Lower lobe of right lung (tissue), 2 donors: ENCODE measurements at regions not wholly inside any gene's neighbourhood (a gene's known extent, or its start where the extent isn't known, plus 50 kb on each side); places are given as distances from the start of the nearest gene placed in this dataset.
"Not testable (repeated sequence)": the region's sequence is repeated elsewhere in the genome, so short reads cannot be mapped to it uniquely, and the experiment has no call there.

Experiments
- ATAC-seq, 2 donors: fragments of 200-7000 bp; cut with Tn5 transposase; one replicate each; pipeline ENCODE4 v1.9.1; 2020 to 2022; ENCODE audit warnings: mild to moderate bottlenecking in 2 of 2, moderate library complexity in 2 of 2
- DNase-seq: peaks from one replicate; pipeline ENCODE4 v3.0.0-alpha.2; 2020
- H3K27ac ChIP-seq: fragments of 200-600 bp; one replicate; pipeline ENCODE4 v1.8.0; 2022
- H3K27me3 ChIP-seq: fragments of 200-600 bp; one replicate; pipeline ENCODE4 v1.8.0; 2022; ENCODE audit warnings: low read depth
- H3K36me3 ChIP-seq: fragments of 200-600 bp; one replicate; pipeline ENCODE4 v1.8.0; 2022; ENCODE audit warnings: mild to moderate bottlenecking
- H3K4me1 ChIP-seq: fragments of 200-600 bp; one replicate; pipeline ENCODE4 v1.8.0; 2022
- H3K4me3 ChIP-seq: fragments of 200-600 bp; one replicate; pipeline ENCODE4 v1.8.0; 2022; ENCODE audit warnings: mild to moderate bottlenecking
- H3K9me3 ChIP-seq: fragments of 200-600 bp; one replicate; pipeline ENCODE4 v1.8.0; 2022
- CTCF ChIP-seq: fragments of 200-600 bp; IDR thresholded peaks from one replicate; pipeline ENCODE4 v1.8.0; 2022; ENCODE audit warnings: antibody characterized with exemption, mild to moderate bottlenecking
- intact Hi-C: fragments of 100-400 bp; cut with DNase I; formaldehyde crosslinking; loops from one replicate; pipeline ENCODE4 v1.11.0; 2022
- donor health status: DM: no; HTN: yes; CAD: no; lungs with severe emphysema.

- H3K4me1 ChIP-seq: no peaks in the 10 kb centered on the region
- H3K9me3 ChIP-seq: no peaks in the 10 kb centered on the region
- intact Hi-C loops: no loop called here
- H3K36me3 ChIP-seq: no peaks in the 10 kb centered on the region
- ATAC-seq (peak; percentile 55 to 58), DNase-seq (no peak)
- H3K4me3 ChIP-seq: no peak overlapping the region
- TF ChIP-seq CTCF: no peak
- H3K27ac ChIP-seq: no peak overlapping the region
- H3K27me3 ChIP-seq: no peaks in the 10 kb centered on the region
Measured at GRCh38 chr13:109403012-109403421, 383.4 kb downstream of the IRS2 start.

GRCh38 chr13:109401891-109402290 is 384.5 kb downstream of the IRS2 start:
- H3K36me3 ChIP-seq: no peaks in the 10 kb centered on the region
- H3K27ac ChIP-seq: no peak overlapping the region
- no peak for TF ChIP-seq CTCF
- H3K27me3 ChIP-seq: no peaks in the 10 kb centered on the region
- DNase-seq (no peak), ATAC-seq (no peak)
- no peak overlapping the region for H3K4me3 ChIP-seq
- intact Hi-C loops: no loop called here
- H3K9me3 ChIP-seq: no peaks in the 10 kb centered on the region
- H3K4me1 ChIP-seq: no peaks in the 10 kb centered on the region

GRCh38 chr13:109401307-109401706 is 385.1 kb downstream of the IRS2 start:
- intact Hi-C loops: no loop called here
- H3K9me3 ChIP-seq: no peaks in the 10 kb centered on the region
- no peaks in the 10 kb centered on the region for H3K4me1 ChIP-seq
- H3K4me3 ChIP-seq: no peak overlapping the region
- ATAC-seq (no peak), DNase-seq (no peak)
- H3K27me3 ChIP-seq: no peaks in the 10 kb centered on the region
- H3K36me3 ChIP-seq: no peaks in the 10 kb centered on the region
- no peak for TF ChIP-seq CTCF
- no peak overlapping the region for H3K27ac ChIP-seq

- Histone ChIP-seq H3K27ac (no peak overlapping the region), H3K36me3 (no peaks in the 10 kb centered on the region), H3K4me1 (no peaks in the 10 kb centered on the region), H3K9me3 (no peaks in the 10 kb centered on the region), H3K4me3 (no peak overlapping the region), H3K27me3 (no peaks in the 10 kb centered on the region)
- DNase-seq: no peak
- TF ChIP-seq CTCF: no peak
- intact Hi-C loops: no loop called here
- ATAC-seq: no peak
Measured at GRCh38 chr13:109400624-109401257, 385.6 kb downstream of the IRS2 start.

- Histone ChIP-seq H3K4me3 (no peak overlapping the region), H3K27me3 (no peaks in the 10 kb centered on the region), H3K9me3 (no peaks in the 10 kb centered on the region), H3K27ac (no peak overlapping the region), H3K4me1 (no peaks in the 10 kb centered on the region), H3K36me3 (no peaks in the 10 kb centered on the region)
- TF ChIP-seq CTCF: no peak
- ATAC-seq (peak; percentile 68 to 69), DNase-seq (peak; percentile 61)
- intact Hi-C loops: no loop called here
Measured at GRCh38 chr13:109400209-109400608, 386.2 kb downstream of the IRS2 start.

- H3K9me3 ChIP-seq, ATAC-seq, H3K27me3 ChIP-seq, H3K36me3 ChIP-seq, H3K4me1 ChIP-seq, H3K27ac ChIP-seq, DNase-seq, H3K4me3 ChIP-seq, intact Hi-C loops: not testable (repeated sequence)
Measured at GRCh38 chr13:109398071-109398470, 388.3 kb downstream of the IRS2 start.
